SKM-1 treated with dmso at 0.1 percent for 144 hours (cell line): ENCODE measurements at regions not wholly inside any gene's neighbourhood (a gene's known extent, or its start where the extent isn't known, plus 50 kb on each side); places are given as distances from the start of the nearest gene placed in this dataset.
"Not testable (repeated sequence)": the region's sequence is repeated elsewhere in the genome, so short reads cannot be mapped to it uniquely, and the experiment has no call there.

Experiments
- DNase-seq: peaks from one replicate; lab custom pipeline; 2025; ENCODE audit not compliant: unreplicated experiment; lab: John Stamatoyannopoulos, UW

DNA sequence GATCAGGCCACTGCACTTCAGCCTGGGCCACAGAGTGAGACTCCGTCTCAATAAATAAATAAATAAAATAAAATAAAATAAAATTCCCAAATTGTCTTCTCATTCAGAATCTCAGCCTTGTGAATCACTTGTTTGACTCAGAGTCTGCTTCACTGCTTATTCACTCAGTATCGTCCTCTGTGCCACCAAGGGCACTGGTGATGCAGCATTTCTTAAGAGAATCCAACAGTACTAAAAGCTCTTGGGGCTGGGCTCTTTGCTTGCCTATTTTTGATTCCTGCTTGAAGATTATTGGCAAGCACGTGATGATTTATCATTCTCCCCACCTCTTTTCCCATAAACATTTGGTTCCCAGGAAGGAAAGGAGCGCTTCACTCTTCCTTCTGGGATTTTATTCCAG lies 54.8 kb upstream of the HMGB1 start:
- DNase-seq = no peak

DNA sequence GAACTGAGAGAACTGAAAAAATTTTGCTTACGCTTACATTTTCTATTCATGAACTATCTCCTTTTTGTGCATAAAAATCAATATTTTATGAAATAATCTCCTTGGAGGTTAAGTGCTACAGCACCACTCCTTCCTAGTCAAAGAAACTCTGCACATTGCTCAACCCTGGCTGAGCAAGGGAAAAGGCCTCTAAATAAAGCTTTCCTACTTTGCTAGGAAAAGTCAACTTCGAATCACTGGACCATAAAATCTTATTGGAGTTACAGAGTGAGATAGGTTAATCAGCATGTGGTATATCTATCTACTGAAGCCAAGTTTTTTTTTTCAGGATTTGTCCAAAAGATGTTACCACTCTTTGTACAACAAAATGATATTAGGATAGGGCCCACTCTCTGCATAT lies 57.5 kb upstream of the HMGB1 start:
- DNase-seq = no peak

DNA sequence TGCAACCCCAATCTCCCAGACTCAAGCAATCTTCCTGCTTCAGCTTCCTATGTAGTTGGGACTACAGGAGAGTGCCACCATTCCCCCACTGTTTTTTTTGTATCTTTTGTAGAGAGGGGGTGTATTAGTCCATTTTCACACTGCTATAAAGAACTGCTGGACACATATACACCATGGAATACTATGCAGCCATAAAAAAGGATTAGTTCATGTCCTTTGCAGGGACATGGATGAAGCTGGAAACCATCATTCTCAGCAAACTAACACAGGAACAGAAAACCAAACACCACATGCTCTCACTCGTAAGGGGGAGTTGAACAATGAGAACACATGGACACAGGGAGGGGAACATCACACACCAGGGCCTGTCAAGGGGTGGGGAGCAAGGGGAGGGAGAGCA lies 58.1 kb upstream of the HMGB1 start:
- DNase-seq = not testable (repeated sequence)

DNA sequence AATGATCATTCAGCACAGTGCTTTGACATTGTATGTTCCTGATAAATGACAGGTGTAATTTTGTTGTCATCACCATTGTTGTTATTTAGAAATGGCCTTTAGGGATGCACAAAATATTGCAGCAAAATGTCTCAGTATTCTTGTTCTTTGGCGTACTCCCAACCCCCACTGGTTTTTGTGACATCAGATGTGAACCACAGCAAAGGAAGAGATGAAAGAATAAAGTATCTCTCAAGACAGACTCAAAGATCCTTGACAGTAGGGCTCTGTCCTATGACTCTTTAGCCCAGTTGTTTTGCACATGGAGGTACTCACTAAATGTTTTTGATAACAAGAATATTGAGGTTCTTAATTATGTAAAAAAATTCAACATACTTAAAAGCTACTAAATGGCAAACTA lies 59.5 kb upstream of the HMGB1 start:
- not testable (repeated sequence) for DNase-seq

DNA sequence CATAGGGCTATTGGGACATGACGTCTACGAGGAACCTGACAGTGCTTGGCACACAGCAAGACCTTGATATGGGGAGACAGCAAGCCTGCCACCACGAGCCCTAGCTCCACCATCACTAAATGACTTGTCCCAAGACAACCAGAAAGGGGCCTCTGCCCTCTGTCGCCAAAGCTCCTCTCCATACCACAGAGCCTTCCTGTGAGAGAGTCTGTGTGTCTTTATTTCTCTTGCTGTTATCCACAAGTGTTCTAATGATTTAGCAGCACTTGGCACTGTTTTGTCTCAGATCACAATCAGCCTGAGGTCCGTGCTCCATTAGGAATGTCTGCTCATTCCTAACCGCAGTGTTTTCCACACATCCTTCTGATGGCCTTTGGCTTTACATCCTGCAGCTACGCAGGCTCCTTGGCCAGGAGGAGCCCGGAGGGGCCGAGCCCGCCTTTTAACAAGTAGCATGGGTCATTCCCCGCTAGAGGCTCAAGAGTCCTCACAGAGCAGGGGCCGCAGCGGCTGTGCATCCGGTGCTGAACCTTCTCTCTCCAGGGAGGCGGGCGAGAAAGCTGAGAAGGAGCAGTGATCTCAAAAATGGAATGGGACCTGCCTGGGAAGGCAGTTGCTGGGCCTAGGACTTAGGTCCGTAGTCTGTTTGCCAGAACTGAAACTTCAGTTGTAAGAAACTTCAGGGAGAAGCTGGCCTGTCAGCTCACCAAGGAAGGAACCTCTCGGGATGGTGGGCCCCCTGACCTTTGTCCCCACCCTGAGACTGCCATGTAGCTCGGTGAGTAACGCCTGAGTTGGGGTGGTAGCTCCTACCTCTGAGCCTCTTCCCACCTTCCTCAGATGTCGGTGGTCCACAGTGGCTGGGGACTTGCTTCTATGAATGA lies 61.1 kb upstream of the HMGB1 start:
- DNase-seq = no peak

DNA sequence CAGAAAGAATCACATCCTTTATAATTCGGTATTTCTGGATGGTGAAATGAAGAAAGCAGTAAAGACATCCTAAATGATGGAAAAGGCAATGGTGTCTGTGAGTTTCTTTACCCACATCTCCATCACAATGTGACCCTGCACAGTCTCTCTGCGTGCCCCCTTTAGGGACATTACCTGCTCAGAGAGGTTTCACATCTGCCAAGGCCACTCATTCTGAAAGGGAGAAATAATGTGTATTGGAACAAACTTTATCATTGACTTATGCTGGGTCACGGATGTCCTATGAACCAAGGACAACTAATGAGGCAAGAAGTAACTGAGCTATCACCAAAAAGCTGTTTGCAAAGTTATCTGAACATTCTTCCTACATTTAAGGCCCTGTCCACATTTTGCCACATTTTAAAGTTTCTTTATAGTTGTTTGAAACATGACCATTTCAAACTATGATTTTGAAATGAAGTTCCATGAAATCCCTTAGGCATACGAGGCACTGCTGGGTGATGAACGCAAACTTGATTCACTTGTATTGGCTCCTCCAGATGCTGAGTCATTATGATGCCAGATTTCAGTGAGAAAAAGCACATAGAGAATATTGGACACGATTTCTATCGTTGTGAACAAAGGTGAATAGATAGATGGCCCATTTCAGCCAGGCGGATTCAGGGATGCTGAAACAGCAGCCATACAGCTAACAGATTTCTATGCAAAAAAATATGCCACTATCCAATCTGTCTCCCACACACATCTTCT lies 63.5 kb upstream of the HMGB1 start:
- DNase-seq = no peak

DNA sequence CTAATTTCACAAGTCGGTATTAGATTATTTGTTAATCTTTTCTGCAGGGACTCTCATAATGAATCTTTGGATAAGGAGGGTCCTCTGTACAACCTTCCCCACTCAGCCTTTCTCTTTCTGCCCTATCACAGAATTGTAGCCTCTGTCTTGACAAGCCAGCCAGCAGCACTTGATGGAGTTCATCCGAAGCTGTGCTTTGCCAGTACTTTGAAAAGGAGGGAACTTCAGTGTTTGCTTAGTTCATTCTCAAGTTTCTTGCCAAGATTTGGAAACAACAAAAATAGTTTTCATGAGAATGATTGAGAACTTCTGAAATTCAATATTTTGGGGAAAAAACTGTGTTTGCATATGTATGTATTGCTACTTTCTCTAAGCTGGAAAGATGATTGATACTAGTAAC lies 69.3 kb upstream of the HMGB1 start:
- no peak for DNase-seq

DNA sequence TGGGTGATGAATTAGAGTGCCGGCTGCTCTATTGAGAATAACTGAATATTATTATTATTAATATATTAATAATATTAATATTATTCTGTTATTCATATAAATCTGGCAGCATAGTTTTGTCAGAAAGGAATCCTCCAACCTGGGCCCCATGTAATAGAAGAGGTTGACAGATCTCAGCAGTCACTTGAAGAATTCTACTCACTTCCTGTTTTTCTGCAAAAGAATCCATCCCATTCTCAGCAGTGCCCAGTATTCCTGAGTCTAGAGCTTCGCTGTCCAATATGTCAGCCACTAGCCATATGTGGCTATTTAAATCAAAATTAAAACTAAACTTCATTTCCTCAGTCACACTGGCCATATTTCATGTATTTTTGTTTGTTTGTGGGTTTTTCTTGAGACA lies 72.4 kb upstream of the USPL1 start:
- peak; percentile 4 for DNase-seq

DNA sequence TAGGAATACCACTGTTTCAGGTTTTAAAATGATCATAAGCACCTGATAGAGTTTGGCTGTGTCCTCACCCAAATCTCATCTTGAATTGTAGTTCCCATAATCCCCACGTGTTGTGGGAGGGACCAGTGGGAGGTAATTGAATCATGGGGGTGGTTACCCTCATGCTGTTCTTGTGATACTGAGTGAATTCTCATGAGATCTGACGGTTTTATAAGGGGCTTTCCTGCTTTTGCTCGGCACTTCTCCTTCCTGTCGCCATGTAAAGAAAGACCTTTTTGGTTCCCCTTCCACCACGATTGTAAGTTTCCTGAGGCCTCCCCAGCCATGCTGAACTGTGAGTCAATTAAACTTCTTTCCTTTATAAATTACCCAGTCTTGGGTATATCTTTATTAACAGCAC lies 69.7 kb upstream of the USPL1 start:
- DNase-seq = not testable (repeated sequence)

DNA sequence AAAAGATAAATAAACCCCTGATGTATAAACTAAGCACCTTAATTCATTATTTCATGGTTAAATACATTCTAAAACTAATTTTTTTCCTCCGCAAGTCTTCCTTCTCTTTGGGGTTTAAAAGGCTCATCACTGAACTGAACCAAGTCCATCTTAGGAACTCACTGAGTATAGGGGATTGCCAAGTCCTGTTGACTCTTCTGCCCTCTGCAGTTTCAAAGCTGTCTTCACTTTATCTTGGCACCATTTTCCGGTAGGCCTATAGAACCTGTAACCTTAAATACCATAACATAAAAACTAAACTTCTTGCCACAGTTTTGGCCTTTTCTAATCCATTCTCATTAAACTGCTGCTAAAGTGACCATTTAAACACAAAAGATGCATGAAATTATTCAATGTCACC lies 66.5 kb upstream of the USPL1 start:
- peak; percentile 9 for DNase-seq

DNA sequence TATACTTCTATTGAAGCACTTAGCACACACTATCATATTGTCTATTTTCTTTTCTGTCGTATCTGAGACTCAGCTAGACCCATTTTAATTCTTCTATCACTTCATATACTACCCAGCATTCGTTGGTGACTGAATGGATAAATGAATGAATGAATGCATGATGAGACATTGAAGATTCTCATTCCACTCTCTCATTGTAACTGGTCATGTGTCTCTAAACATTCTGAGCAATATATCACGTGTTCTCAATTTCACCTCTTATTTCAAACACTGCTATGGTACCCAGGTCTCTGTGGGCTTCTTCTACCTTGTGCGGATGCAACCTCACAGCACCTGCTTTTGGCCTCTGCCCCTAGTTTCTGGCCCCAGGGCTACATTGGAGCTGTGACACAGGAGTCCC lies 65.2 kb upstream of the USPL1 start:
- DNase-seq = no peak

DNA sequence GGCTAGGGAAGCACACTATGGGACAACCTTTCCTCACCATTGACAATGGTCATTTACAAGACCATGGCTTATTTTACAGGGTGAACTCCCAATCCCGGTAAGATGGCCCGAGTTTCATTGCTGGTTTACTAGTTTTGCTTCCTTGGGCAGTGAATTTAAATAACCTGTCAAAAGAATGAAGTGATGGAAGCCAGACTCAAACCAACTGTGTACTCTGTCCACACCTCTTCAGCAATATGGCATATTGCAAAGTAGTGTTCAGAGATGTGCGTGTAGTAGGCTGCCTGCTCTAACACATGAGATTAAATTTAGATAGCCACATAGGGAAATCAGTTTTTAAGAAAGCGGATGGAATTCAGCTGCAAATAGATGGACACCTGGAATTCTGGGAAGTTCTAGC lies 58.4 kb upstream of the USPL1 start:
- DNase-seq = no peak

DNA sequence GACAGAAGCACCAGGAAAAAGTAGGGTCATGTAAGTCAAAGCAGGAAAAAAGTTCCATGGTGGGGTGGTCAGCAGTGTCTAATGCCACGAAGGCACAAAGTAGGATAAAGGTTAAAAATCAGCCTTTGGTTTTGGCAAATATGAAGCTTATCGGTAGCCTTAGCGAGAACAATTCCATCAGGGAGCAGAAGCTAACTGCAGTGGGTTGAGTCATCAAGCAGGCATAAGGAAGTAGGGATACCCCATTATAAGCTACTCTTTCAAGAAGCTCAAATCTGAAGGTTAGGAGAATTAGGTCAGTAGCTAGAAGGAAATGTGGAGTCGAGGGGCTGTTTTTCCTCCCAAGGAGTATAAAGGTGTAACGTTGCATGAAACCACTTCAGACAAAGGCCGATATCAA lies 57.5 kb upstream of the USPL1 start:
- DNase-seq = no peak

DNA sequence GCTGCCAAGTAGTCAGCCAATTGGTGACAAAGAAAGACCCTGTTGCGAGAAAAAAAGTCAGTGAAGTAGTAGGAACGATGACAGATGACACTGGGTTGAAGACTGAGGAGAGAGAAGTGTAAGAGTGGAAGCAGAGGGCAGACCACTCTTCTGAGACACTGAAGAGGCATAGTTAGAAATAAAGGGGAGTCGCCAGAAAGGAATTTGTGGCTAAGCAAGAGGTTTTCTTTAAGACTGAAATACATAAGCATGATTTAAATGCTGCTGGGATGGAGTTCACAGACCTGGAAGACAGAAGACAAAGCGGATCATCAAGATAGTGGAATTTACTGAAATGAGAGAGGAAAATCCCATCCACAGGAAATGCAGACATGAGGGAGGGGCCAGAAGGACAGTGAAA lies 56.2 kb upstream of the USPL1 start:
- no peak for DNase-seq

DNA sequence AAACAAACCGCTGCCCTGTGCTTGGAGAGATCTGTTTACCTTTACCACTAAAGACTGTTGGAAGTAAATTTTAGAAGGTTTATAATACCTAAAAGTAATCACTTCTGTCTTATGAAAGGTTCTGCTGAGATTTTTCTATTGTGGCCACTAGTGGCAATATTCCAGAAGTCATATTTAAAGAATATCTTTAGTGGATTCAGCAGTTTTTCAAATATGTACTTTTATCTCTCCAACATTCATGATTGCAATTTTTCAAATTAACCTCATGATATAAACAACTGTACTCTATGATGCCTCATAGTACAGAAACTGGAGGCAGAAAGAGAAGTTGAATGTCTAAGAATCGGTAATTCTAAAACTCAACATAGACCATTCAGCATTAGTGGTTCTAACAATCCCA lies 53.2 kb upstream of the USPL1 start:
- DNase-seq = no peak

DNA sequence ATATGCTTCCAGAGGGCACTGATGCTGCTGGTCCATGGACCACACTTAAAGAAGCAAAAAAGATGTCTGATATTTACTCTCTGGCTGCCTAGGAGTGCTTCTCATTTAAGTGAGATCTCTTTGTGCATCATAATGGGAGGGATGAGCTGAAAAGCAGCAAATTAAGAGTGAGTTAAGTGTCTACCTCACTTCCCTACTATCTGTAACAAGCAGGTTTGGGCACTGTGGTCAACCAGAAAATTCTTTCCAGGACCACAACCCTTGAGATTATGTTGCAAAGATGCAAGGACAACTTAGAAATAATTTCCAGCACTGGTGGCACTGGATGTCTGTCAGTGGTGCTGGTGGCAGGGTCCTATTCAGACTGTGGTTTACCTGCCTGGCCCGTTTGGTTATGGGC lies 52.1 kb upstream of the USPL1 start:
- no peak for DNase-seq

DNA sequence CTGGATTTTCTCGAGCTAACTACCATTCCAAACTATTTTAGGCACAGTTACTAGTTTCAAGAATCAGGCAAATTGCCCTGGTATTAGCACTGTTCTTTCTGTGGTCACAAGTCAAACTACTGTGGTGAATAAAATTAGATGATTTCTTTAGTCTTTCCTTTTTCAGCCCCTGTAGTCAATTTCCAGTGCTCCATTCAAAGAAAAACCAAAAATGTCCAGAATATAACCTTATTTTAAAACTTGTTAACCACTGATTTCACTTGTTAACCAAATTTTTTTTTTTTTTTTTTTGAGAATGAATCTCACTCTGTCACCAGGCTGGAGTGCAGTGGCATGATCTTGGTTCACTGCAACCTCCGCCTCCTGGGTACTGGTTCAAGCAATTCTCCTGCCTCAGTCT lies 50.6 kb upstream of the USPL1 start:
- no peak for DNase-seq
